ENCODE measurements at regions not wholly inside any gene's neighbourhood (a gene's known extent, or its start where the extent isn't known, plus 50 kb on each side); places are given as distances from the start of the nearest gene placed in this dataset.

- Histone ChIP-seq H3K79me2 (ENCODE audit: low read length) (no peaks in the 10 kb centered on the region), H3K4me3 (ENCODE audit: low read length) (no peak overlapping the region), H3K36me3 (replicated peaks; ENCODE audit: insufficient read depth, low read length) (no peaks in the 10 kb centered on the region), H4K20me1 (ENCODE audit: insufficient read depth, low read length) (no peaks in the 10 kb centered on the region), H3K9me2 (replicated peaks; ENCODE audit: insufficient read depth, low read length) (no peaks in the 10 kb centered on the region), H2AFZ (ENCODE audit: low read length) (no peak overlapping the region), H3K9me3 (replicated peaks; ENCODE audit: insufficient read depth, low read length) (no peaks in the 10 kb centered on the region), H3K4me1 (ENCODE audit: low read length) (no peaks in the 10 kb centered on the region), H3K27me3 (replicated peaks; ENCODE audit: insufficient read depth, low read length) (no peaks in the 10 kb centered on the region), H3K4me2 (ENCODE audit: low read depth, low read length) (no peak overlapping the region), H3F3A (ENCODE audit: insufficient read depth, low read length) (no peaks in the 10 kb centered on the region), H3K9ac (ENCODE audit: low read length) (no peak overlapping the region), H3K27ac (ENCODE audit: low read length) (no peak overlapping the region)
- TF ChIP-seq CTCF (IDR thresholded peaks at IDR 0.05; ENCODE audit: low read length) = no peak
- TF ChIP-seq EZH2 (optimal IDR thresholded peaks at IDR 0.05; ENCODE audit: low read depth, low read length) = no peak
- TF ChIP-seq EZH2phosphoT487 (IDR thresholded peaks at IDR 0.05; ENCODE audit: low read length) = no peak
- DNase-seq = no peak
Observed at GRCh38 chr9:101897196-101897595, 158.7 kb upstream of the GRIN3A start.

GRCh38 chr9:101893661-101894646 is 155.5 kb upstream of the GRIN3A start:
- Histone ChIP-seq H3K9me3 (replicated peaks; ENCODE audit: insufficient read depth, low read length) (no peaks in the 10 kb centered on the region), H3K27ac (ENCODE audit: low read length) (no peak overlapping the region), H3K79me2 (ENCODE audit: low read length) (no peaks in the 10 kb centered on the region), H3K9ac (ENCODE audit: low read length) (no peak overlapping the region), H3K36me3 (replicated peaks; ENCODE audit: insufficient read depth, low read length) (no peaks in the 10 kb centered on the region), H4K20me1 (ENCODE audit: insufficient read depth, low read length) (no peaks in the 10 kb centered on the region), H3K4me2 (ENCODE audit: low read depth, low read length) (no peak overlapping the region), H3K4me1 (ENCODE audit: low read length) (no peaks in the 10 kb centered on the region), H3K4me3 (ENCODE audit: low read length) (no peak overlapping the region), H2AFZ (ENCODE audit: low read length) (no peak overlapping the region), H3F3A (ENCODE audit: insufficient read depth, low read length) (no peaks in the 10 kb centered on the region), H3K9me2 (replicated peaks; ENCODE audit: insufficient read depth, low read length) (no peaks in the 10 kb centered on the region), H3K27me3 (replicated peaks; ENCODE audit: insufficient read depth, low read length) (no peaks in the 10 kb centered on the region)
- no peak for TF ChIP-seq EZH2 (optimal IDR thresholded peaks at IDR 0.05; ENCODE audit: low read depth, low read length)
- TF ChIP-seq CTCF (IDR thresholded peaks at IDR 0.05; ENCODE audit: low read length) = no peak
- no peak for TF ChIP-seq EZH2phosphoT487 (IDR thresholded peaks at IDR 0.05; ENCODE audit: low read length)
- DNase-seq = no peak

- Histone ChIP-seq H3K4me3 (ENCODE audit: low read length) (no peak overlapping the region), H3F3A (ENCODE audit: insufficient read depth, low read length) (no peaks in the 10 kb centered on the region), H3K4me1 (ENCODE audit: low read length) (no peaks in the 10 kb centered on the region), H3K27ac (ENCODE audit: low read length) (no peak overlapping the region), H3K36me3 (replicated peaks; ENCODE audit: insufficient read depth, low read length) (no peaks in the 10 kb centered on the region), H3K4me2 (ENCODE audit: low read depth, low read length) (no peak overlapping the region), H3K9ac (ENCODE audit: low read length) (no peak overlapping the region), H3K79me2 (ENCODE audit: low read length) (no peaks in the 10 kb centered on the region), H3K9me3 (replicated peaks; ENCODE audit: insufficient read depth, low read length) (no peaks in the 10 kb centered on the region), H4K20me1 (ENCODE audit: insufficient read depth, low read length) (no peaks in the 10 kb centered on the region), H3K9me2 (replicated peaks; ENCODE audit: insufficient read depth, low read length) (no peaks in the 10 kb centered on the region), H2AFZ (ENCODE audit: low read length) (no peak overlapping the region), H3K27me3 (replicated peaks; ENCODE audit: insufficient read depth, low read length) (no peaks in the 10 kb centered on the region)
- TF ChIP-seq EZH2phosphoT487 (IDR thresholded peaks at IDR 0.05; ENCODE audit: low read length) (no peak), EZH2 (optimal IDR thresholded peaks at IDR 0.05; ENCODE audit: low read depth, low read length) (no peak), CTCF (IDR thresholded peaks at IDR 0.05; ENCODE audit: low read length) (no peak)
- DNase-seq = no peak
Observed at GRCh38 chr9:101881508-101881907, 143.1 kb upstream of the GRIN3A start.
